ENCODE measurements at regions not wholly inside any gene's neighbourhood (a gene's known extent, or its start where the extent isn't known, plus 50 kb on each side); places are given as distances from the start of the nearest gene placed in this dataset.

- no peaks in the 10 kb centered on the region for H3K27me3 ChIP-seq
- no peak for DNase-seq (ENCODE audit: low spot score in 2 of 2)
- TF ChIP-seq POLR2A (IDR thresholded peaks at IDR 0.05) (no peak), EP300 (IDR thresholded peaks at IDR 0.05) (no peak), CTCF (IDR thresholded peaks at IDR 0.05) (no peak)
- WGBS, 2 donors: 85 to 92% methylated on average over 6 of the region's 6 CpGs
- no peaks in the 10 kb centered on the region for H3K9me3 ChIP-seq
- no peaks in the 10 kb centered on the region for H3K4me1 ChIP-seq
- H3K27ac ChIP-seq: no peak overlapping the region
- no peaks in the 10 kb centered on the region for H3K36me3 ChIP-seq
- no peak overlapping the region for H3K4me3 ChIP-seq
Observed at GRCh38 chr15:57816599-57816998, 110.1 kb downstream of the POLR2M start.

GRCh38 chr15:57819646-57820045, 113.1 kb downstream of the POLR2M start:
- no peaks in the 10 kb centered on the region for H3K36me3 ChIP-seq
- no peak for TF ChIP-seq POLR2A (IDR thresholded peaks at IDR 0.05)
- no peak for TF ChIP-seq EP300 (IDR thresholded peaks at IDR 0.05)
- TF ChIP-seq CTCF (IDR thresholded peaks at IDR 0.05): no peak
- H3K27me3 ChIP-seq: no peaks in the 10 kb centered on the region
- H3K27ac ChIP-seq: no peak overlapping the region
- no peak overlapping the region for H3K4me3 ChIP-seq
- DNase-seq (ENCODE audit: low spot score in 2 of 2): no peak
- no peaks in the 10 kb centered on the region for H3K9me3 ChIP-seq
- 75 to 77% methylated on average over 4 of the region's 4 CpGs for WGBS, 2 donors
- H3K4me1 ChIP-seq: no peaks in the 10 kb centered on the region

- no peaks in the 10 kb centered on the region for H3K36me3 ChIP-seq
- H3K27me3 ChIP-seq: no peaks in the 10 kb centered on the region
- no peak for TF ChIP-seq POLR2A (IDR thresholded peaks at IDR 0.05)
- TF ChIP-seq EP300 (IDR thresholded peaks at IDR 0.05): no peak
- no peak for TF ChIP-seq CTCF (IDR thresholded peaks at IDR 0.05)
- H3K4me1 ChIP-seq: no peaks in the 10 kb centered on the region
- no peak for DNase-seq (ENCODE audit: low spot score in 2 of 2)
- H3K9me3 ChIP-seq: no peaks in the 10 kb centered on the region
- H3K27ac ChIP-seq: no peak overlapping the region
- H3K4me3 ChIP-seq: no peak overlapping the region
- WGBS, 2 donors: 39 to 45% methylated on average over 2 of the region's 2 CpGs
Observed at GRCh38 chr15:57820119-57820518, 113.6 kb downstream of the POLR2M start.

- H3K36me3 ChIP-seq: no peaks in the 10 kb centered on the region
- H3K27me3 ChIP-seq: no peaks in the 10 kb centered on the region
- no peak for DNase-seq (ENCODE audit: low spot score in 2 of 2)
- H3K4me1 ChIP-seq: no peaks in the 10 kb centered on the region
- H3K4me3 ChIP-seq: no peak overlapping the region
- no peaks in the 10 kb centered on the region for H3K9me3 ChIP-seq
- H3K27ac ChIP-seq: no peak overlapping the region
- WGBS, 2 donors: 35 to 40% methylated on average over 2 of the region's 2 CpGs
- no peak for TF ChIP-seq CTCF (IDR thresholded peaks at IDR 0.05)
- no peak for TF ChIP-seq EP300 (IDR thresholded peaks at IDR 0.05)
- TF ChIP-seq POLR2A (IDR thresholded peaks at IDR 0.05): no peak
Observed at GRCh38 chr15:57821826-57822225, 115.3 kb downstream of the POLR2M start.

- no peaks in the 10 kb centered on the region for H3K36me3 ChIP-seq
- no peaks in the 10 kb centered on the region for H3K9me3 ChIP-seq
- H3K4me3 ChIP-seq: no peak overlapping the region
- WGBS, 2 donors: 80 to 87% methylated on average over 6 of the region's 6 CpGs
- DNase-seq (ENCODE audit: low spot score in 2 of 2): no peak
- no peaks in the 10 kb centered on the region for H3K27me3 ChIP-seq
- no peak for TF ChIP-seq CTCF (IDR thresholded peaks at IDR 0.05)
- no peak for TF ChIP-seq POLR2A (IDR thresholded peaks at IDR 0.05)
- TF ChIP-seq EP300 (IDR thresholded peaks at IDR 0.05): no peak
- no peak overlapping the region for H3K27ac ChIP-seq
- no peaks in the 10 kb centered on the region for H3K4me1 ChIP-seq
Observed at GRCh38 chr15:57823325-57823882, 116.9 kb downstream of the POLR2M start.

All from tibial nerve (tissue), 4 donors.